IPS-20b (cell line): ENCODE measurements at regions not wholly inside any gene's neighbourhood (a gene's known extent, or its start where the extent isn't known, plus 50 kb on each side); places are given as distances from the start of the nearest gene placed in this dataset.

Experiments
- H3K27ac ChIP-seq: one replicate; pipeline ENCODE4 v1.5.1; 2013; ENCODE audit warnings: low read length
- H3K27me3 ChIP-seq: 2 replicates; pipeline ENCODE4 v1.6.1; 2013; ENCODE audit warnings: mild to moderate bottlenecking, low read length, inconsistent platforms; ENCODE audit not compliant: insufficient read depth
- H3K36me3 ChIP-seq: 2 replicates; pipeline ENCODE4 v1.6.1; 2013; ENCODE audit warnings: low read depth, mild to moderate bottlenecking, inconsistent platforms, low read length, moderate library complexity; ENCODE audit not compliant: insufficient read depth
- H3K4me1 ChIP-seq: 2 replicates; pipeline ENCODE4 v1.6.1; 2013; ENCODE audit warnings: mild to moderate bottlenecking, control low read depth, inconsistent platforms, low read length, moderate library complexity; ENCODE audit not compliant: insufficient read depth
- H3K4me3 ChIP-seq: 2 replicates; pipeline ENCODE4 v1.5.1; 2013; ENCODE audit warnings: mild to moderate bottlenecking, low read length, inconsistent platforms
- H3K9ac ChIP-seq: 2 replicates; pipeline ENCODE4 v1.6.1; 2013; ENCODE audit warnings: low read depth, mild to moderate bottlenecking, inconsistent platforms, low read length, moderate library complexity
- H3K9me3 ChIP-seq: 2 replicates; pipeline ENCODE4 v1.6.1; 2013; ENCODE audit warnings: mild to moderate bottlenecking, low read depth, low read length, inconsistent platforms; ENCODE audit not compliant: insufficient read depth

GRCh38 chr3:89974903-89975519 is 867.6 kb downstream of the EPHA3 start:
- Histone ChIP-seq H3K4me1 (no peaks in the 10 kb centered on the region), H3K27ac (no peak overlapping the region), H3K36me3 (no peaks in the 10 kb centered on the region), H3K9ac (no peak overlapping the region), H3K4me3 (no peak overlapping the region), H3K27me3 (no peaks in the 10 kb centered on the region), H3K9me3 (no peaks in the 10 kb centered on the region)

GRCh38 chr3:89983449-89983848 is 876.0 kb downstream of the EPHA3 start:
- H3K27me3 ChIP-seq, result no peaks in the 10 kb centered on the region
- H3K27ac ChIP-seq, result no peak overlapping the region
- H3K36me3 ChIP-seq, result no peaks in the 10 kb centered on the region
- H3K4me1 ChIP-seq, result no peaks in the 10 kb centered on the region
- no peak overlapping the region for H3K4me3 ChIP-seq
- peaks cover 3% of the 10 kb centered on the region; the same call in 1 of the 2 replicates for H3K9me3 ChIP-seq
- no peak overlapping the region for H3K9ac ChIP-seq

GRCh38 chr3:90005281-90005847 is 897.9 kb downstream of the EPHA3 start:
- peaks cover 5% of the 10 kb centered on the region for H3K4me1 ChIP-seq
- no peaks in the 10 kb centered on the region for H3K27me3 ChIP-seq
- no peak overlapping the region for H3K27ac ChIP-seq
- no peaks in the 10 kb centered on the region; the same call in 1 of the 2 replicates for H3K9me3 ChIP-seq
- no peak overlapping the region for H3K9ac ChIP-seq
- no peak overlapping the region for H3K4me3 ChIP-seq
- no peaks in the 10 kb centered on the region for H3K36me3 ChIP-seq

GRCh38 chr3:90007778-90008499 is 900.5 kb downstream of the EPHA3 start:
- Histone ChIP-seq H3K27ac (no peak overlapping the region), H3K4me1 (peaks cover 5% of the 10 kb centered on the region), H3K27me3 (no peaks in the 10 kb centered on the region), H3K9me3 (no peaks in the 10 kb centered on the region; the same call in 1 of the 2 replicates), H3K36me3 (no peaks in the 10 kb centered on the region), H3K4me3 (no peak overlapping the region), H3K9ac (no peak overlapping the region)

- Histone ChIP-seq H3K4me1 (peaks cover 5% of the 10 kb centered on the region), H3K9me3 (no peaks in the 10 kb centered on the region; the same call in 1 of the 2 replicates), H3K36me3 (no peaks in the 10 kb centered on the region), H3K4me3 (no peak overlapping the region), H3K9ac (no peak overlapping the region), H3K27ac (no peak overlapping the region), H3K27me3 (no peaks in the 10 kb centered on the region)
These were observed 902.9 kb downstream of the EPHA3 start for GRCh38 chr3:90010341-90010740.

GRCh38 chr3:90011131-90011530 is 903.7 kb downstream of the EPHA3 start:
- no peak overlapping the region for H3K27ac ChIP-seq
- no peaks in the 10 kb centered on the region for H3K27me3 ChIP-seq

GRCh38 chr3:90011596-90011995 is 904.2 kb downstream of the EPHA3 start:
- no peak overlapping the region for H3K27ac ChIP-seq
- peaks cover 11% of the 10 kb centered on the region for H3K4me1 ChIP-seq
- no peaks in the 10 kb centered on the region for H3K27me3 ChIP-seq
- H3K9me3 ChIP-seq, result no peaks in the 10 kb centered on the region
- H3K4me3 ChIP-seq, result no peak overlapping the region
- H3K36me3 ChIP-seq, result no peaks in the 10 kb centered on the region
- H3K9ac ChIP-seq, result no peak overlapping the region

More at GRCh38 chr3:90011131-90011530, 903.7 kb downstream of the EPHA3 start:
- Histone ChIP-seq H3K4me1 (peaks cover 10% of the 10 kb centered on the region), H3K4me3 (no peak overlapping the region), H3K9me3 (no peaks in the 10 kb centered on the region), H3K9ac (no peak overlapping the region), H3K36me3 (no peaks in the 10 kb centered on the region)

- Histone ChIP-seq H3K4me3 (no peak overlapping the region), H3K27me3 (no peaks in the 10 kb centered on the region), H3K4me1 (peaks cover 11% of the 10 kb centered on the region), H3K36me3 (no peaks in the 10 kb centered on the region), H3K27ac (no peak overlapping the region), H3K9ac (no peak overlapping the region), H3K9me3 (no peaks in the 10 kb centered on the region)
These were observed 904.6 kb downstream of the EPHA3 start for GRCh38 chr3:90011996-90012395.

- peaks cover 6% of the 10 kb centered on the region for H3K4me1 ChIP-seq
- no peaks in the 10 kb centered on the region for H3K36me3 ChIP-seq
- no peak overlapping the region for H3K4me3 ChIP-seq
- H3K27ac ChIP-seq, result no peak overlapping the region
- no peak overlapping the region for H3K9ac ChIP-seq
- H3K27me3 ChIP-seq, result no peaks in the 10 kb centered on the region
- no peaks in the 10 kb centered on the region for H3K9me3 ChIP-seq
These were observed 908.4 kb downstream of the EPHA3 start for GRCh38 chr3:90015688-90016356.

- Histone ChIP-seq H3K9ac (no peak overlapping the region), H3K4me1 (peaks cover 6% of the 10 kb centered on the region), H3K36me3 (no peaks in the 10 kb centered on the region), H3K27ac (no peak overlapping the region), H3K4me3 (no peak overlapping the region), H3K27me3 (no peaks in the 10 kb centered on the region), H3K9me3 (no peaks in the 10 kb centered on the region)
These were observed 909.1 kb downstream of the EPHA3 start for GRCh38 chr3:90016555-90016954.

GRCh38 chr3:90018779-90019178 is 911.4 kb downstream of the EPHA3 start:
- Histone ChIP-seq H3K9ac (no peak overlapping the region), H3K4me1 (peaks cover 6% of the 10 kb centered on the region), H3K4me3 (no peak overlapping the region), H3K27me3 (no peaks in the 10 kb centered on the region), H3K9me3 (no peaks in the 10 kb centered on the region), H3K36me3 (no peaks in the 10 kb centered on the region), H3K27ac (no peak overlapping the region)
